ENCODE measurements at regions not wholly inside any gene's neighbourhood (a gene's known extent, or its start where the extent isn't known, plus 50 kb on each side); places are given as distances from the start of the nearest gene placed in this dataset.

DNA sequence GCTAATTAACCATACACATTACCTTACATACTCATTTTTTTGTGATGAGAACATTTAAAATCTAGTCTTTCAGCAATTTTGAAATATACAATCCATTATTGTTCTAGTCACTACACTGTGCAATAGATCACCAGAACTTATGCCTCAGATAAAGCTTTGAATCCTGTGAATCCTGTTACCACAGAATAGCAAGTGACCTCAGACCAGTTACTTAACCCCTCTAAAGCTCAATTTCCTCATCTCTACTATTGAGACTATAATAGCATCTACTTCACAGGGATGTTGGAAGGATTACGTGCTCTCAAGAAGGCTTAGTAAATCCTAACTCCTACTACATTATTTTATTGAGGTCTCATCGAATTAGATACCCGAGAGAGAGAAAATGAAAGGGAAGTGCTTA lies 60.2 kb upstream of the PIP5K1B start:
- no peak for DNase-seq (ENCODE audit: low read depth in 2 of 3, low spot score in 1 of 3)

DNA sequence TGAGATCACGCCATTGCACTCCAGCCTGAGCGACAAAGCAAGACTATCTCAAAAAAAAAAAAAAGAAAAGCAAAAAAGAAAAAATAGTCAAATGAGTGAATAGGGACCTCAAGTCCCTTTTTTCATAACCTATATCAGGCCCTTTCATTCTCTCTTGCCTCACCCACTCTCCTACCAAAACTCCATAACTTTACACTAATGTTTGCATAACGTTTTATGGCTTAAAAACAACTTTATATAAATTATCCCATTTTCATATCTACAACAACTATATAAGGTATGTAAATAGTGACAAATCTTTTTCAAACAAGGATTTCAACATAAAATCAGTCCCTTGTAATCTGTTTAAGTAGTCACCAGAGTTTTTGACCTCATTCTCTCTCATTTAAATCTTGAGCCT lies 56.9 kb upstream of the PIP5K1B start:
- DNase-seq (ENCODE audit: low read depth in 2 of 3, low spot score in 1 of 3), result no peak

- DNase-seq (ENCODE audit: low read depth in 2 of 3, low spot score in 1 of 3), result no peak
Measured at GRCh38 chr9:68648971-68649370, 56.1 kb upstream of the PIP5K1B start.

- DNase-seq (ENCODE audit: low read depth in 2 of 3, low spot score in 1 of 3), result no peak
Measured at GRCh38 chr9:68651280-68651893, 53.7 kb upstream of the PIP5K1B start.

DNA sequence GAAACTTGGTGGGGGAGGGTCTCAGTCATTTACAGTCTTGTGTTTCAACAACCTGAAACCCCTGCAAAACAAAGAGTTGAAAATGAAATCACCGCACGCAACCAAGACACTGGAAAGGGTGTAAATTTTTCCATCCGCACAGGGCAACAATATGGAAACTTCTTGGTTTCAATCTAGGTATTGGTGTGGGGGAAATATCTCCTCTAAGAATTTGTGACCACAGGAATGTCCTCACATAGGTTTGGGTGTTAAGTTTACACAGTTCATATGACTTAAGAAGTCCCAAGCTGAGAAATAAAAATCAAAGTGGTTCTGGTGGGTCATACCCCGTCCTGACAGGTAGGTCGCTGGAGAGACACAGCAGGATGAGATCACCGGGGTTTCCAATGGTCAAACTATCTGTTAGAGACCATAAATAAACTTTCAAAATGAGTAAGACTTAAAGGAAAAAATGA lies 51.9 kb upstream of the PIP5K1B start:
- DNase-seq (ENCODE audit: low read depth in 2 of 3, low spot score in 1 of 3), result peak; percentile 14 to 53 (median 35)

GRCh38 chr9:68654075-68654474 lies 51.0 kb upstream of the PIP5K1B start:
- DNase-seq (ENCODE audit: low read depth in 2 of 3, low spot score in 1 of 3), result no peak

Data from stimulated activated CD4-positive, alpha-beta T cell treated with anti-CD3 and anti-CD28 coated beads, Interleukin-12 subunit alpha, Interleukin-12 subunit beta, amount 100 ng/mL, for 48 hours (primary cell).